ENCODE measurements at regions not wholly inside any gene's neighbourhood (a gene's known extent, or its start where the extent isn't known, plus 50 kb on each side); places are given as distances from the start of the nearest gene placed in this dataset.

GRCh38 chr13:105961438-105961837 lies 574.0 kb downstream of the EFNB2 start:
- Histone ChIP-seq H3K27me3 (ENCODE audit: control insufficient read depth, insufficient read depth, low read length) (no peaks in the 10 kb centered on the region), H3K4me1 (ENCODE audit: control insufficient read depth, low read depth, low read length) (no peaks in the 10 kb centered on the region), H3K4me3 (ENCODE audit: low read length) (no peak overlapping the region), H3K36me3 (ENCODE audit: control insufficient read depth, low read depth, low read length) (no peaks in the 10 kb centered on the region), H3K9ac (ENCODE audit: low read length) (no peak overlapping the region), H3K9me3 (ENCODE audit: control insufficient read depth, low read depth, low read length) (no peaks in the 10 kb centered on the region), H3K27ac (ENCODE audit: low read length) (no peak overlapping the region)

GRCh38 chr13:105960326-105960725 lies 575.1 kb downstream of the EFNB2 start:
- no peaks in the 10 kb centered on the region for H3K36me3 ChIP-seq (ENCODE audit: control insufficient read depth, low read depth, low read length)
- H3K27me3 ChIP-seq (ENCODE audit: control insufficient read depth, insufficient read depth, low read length): no peaks in the 10 kb centered on the region
- no peaks in the 10 kb centered on the region for H3K9me3 ChIP-seq (ENCODE audit: control insufficient read depth, low read depth, low read length)

GRCh38 chr13:105959876-105960275 lies 575.6 kb downstream of the EFNB2 start:
- no peaks in the 10 kb centered on the region for H3K4me1 ChIP-seq (ENCODE audit: control insufficient read depth, low read depth, low read length)
- no peaks in the 10 kb centered on the region for H3K27me3 ChIP-seq (ENCODE audit: control insufficient read depth, insufficient read depth, low read length)
- H3K36me3 ChIP-seq (ENCODE audit: control insufficient read depth, low read depth, low read length): no peaks in the 10 kb centered on the region
- H3K4me3 ChIP-seq (ENCODE audit: low read length): no peak overlapping the region
- no peak overlapping the region for H3K27ac ChIP-seq (ENCODE audit: low read length)
- no peaks in the 10 kb centered on the region for H3K9me3 ChIP-seq (ENCODE audit: control insufficient read depth, low read depth, low read length)
- no peak overlapping the region for H3K9ac ChIP-seq (ENCODE audit: low read length)

More at GRCh38 chr13:105960326-105960725, 575.1 kb downstream of the EFNB2 start:
- Histone ChIP-seq H3K27ac (ENCODE audit: low read length) (no peak overlapping the region), H3K4me3 (ENCODE audit: low read length) (no peak overlapping the region), H3K4me1 (ENCODE audit: control insufficient read depth, low read depth, low read length) (no peaks in the 10 kb centered on the region), H3K9ac (ENCODE audit: low read length) (no peak overlapping the region)

- Histone ChIP-seq H3K4me1 (ENCODE audit: control insufficient read depth, low read depth, low read length) (no peaks in the 10 kb centered on the region), H3K9me3 (ENCODE audit: control insufficient read depth, low read depth, low read length) (no peaks in the 10 kb centered on the region), H3K27ac (ENCODE audit: low read length) (no peak overlapping the region), H3K36me3 (ENCODE audit: control insufficient read depth, low read depth, low read length) (no peaks in the 10 kb centered on the region), H3K9ac (ENCODE audit: low read length) (no peak overlapping the region), H3K27me3 (ENCODE audit: control insufficient read depth, insufficient read depth, low read length) (no peaks in the 10 kb centered on the region), H3K4me3 (ENCODE audit: low read length) (no peak overlapping the region)
Measured at GRCh38 chr13:105957769-105958438, 577.6 kb downstream of the EFNB2 start.

- Histone ChIP-seq H3K4me1 (ENCODE audit: control insufficient read depth, low read depth, low read length) (no peaks in the 10 kb centered on the region), H3K9ac (ENCODE audit: low read length) (no peak overlapping the region)
Measured at GRCh38 chr13:105956921-105957320, 578.5 kb downstream of the EFNB2 start.

GRCh38 chr13:105952973-105953290 lies 582.5 kb downstream of the EFNB2 start:
- Histone ChIP-seq H3K4me1 (ENCODE audit: control insufficient read depth, low read depth, low read length) (peaks cover 4% of the 10 kb centered on the region), H3K36me3 (ENCODE audit: control insufficient read depth, low read depth, low read length) (no peaks in the 10 kb centered on the region), H3K9me3 (ENCODE audit: control insufficient read depth, low read depth, low read length) (no peaks in the 10 kb centered on the region), H3K27me3 (ENCODE audit: control insufficient read depth, insufficient read depth, low read length) (no peaks in the 10 kb centered on the region), H3K27ac (ENCODE audit: low read length) (no peak overlapping the region), H3K4me3 (ENCODE audit: low read length) (no peak overlapping the region), H3K9ac (ENCODE audit: low read length) (no peak overlapping the region)

More at GRCh38 chr13:105956921-105957320, 578.5 kb downstream of the EFNB2 start:
- H3K27me3 ChIP-seq (ENCODE audit: control insufficient read depth, insufficient read depth, low read length): no peaks in the 10 kb centered on the region
- no peaks in the 10 kb centered on the region for H3K36me3 ChIP-seq (ENCODE audit: control insufficient read depth, low read depth, low read length)
- no peaks in the 10 kb centered on the region for H3K9me3 ChIP-seq (ENCODE audit: control insufficient read depth, low read depth, low read length)
- no peak overlapping the region for H3K27ac ChIP-seq (ENCODE audit: low read length)
- H3K4me3 ChIP-seq (ENCODE audit: low read length): no peak overlapping the region

GRCh38 chr13:105952233-105952972 lies 583.1 kb downstream of the EFNB2 start:
- H3K9ac ChIP-seq (ENCODE audit: low read length): no peak overlapping the region
- no peak overlapping the region for H3K4me3 ChIP-seq (ENCODE audit: low read length)
- H3K4me1 ChIP-seq (ENCODE audit: control insufficient read depth, low read depth, low read length): peaks cover 4% of the 10 kb centered on the region
- no peaks in the 10 kb centered on the region for H3K27me3 ChIP-seq (ENCODE audit: control insufficient read depth, insufficient read depth, low read length)
- no peaks in the 10 kb centered on the region for H3K9me3 ChIP-seq (ENCODE audit: control insufficient read depth, low read depth, low read length)
- H3K36me3 ChIP-seq (ENCODE audit: control insufficient read depth, low read depth, low read length): no peaks in the 10 kb centered on the region
- H3K27ac ChIP-seq (ENCODE audit: low read length): no peak overlapping the region

- H3K27me3 ChIP-seq (ENCODE audit: control insufficient read depth, insufficient read depth, low read length): no peaks in the 10 kb centered on the region
- no peak overlapping the region for H3K27ac ChIP-seq (ENCODE audit: low read length)
- no peak overlapping the region for H3K4me3 ChIP-seq (ENCODE audit: low read length)
- H3K36me3 ChIP-seq (ENCODE audit: control insufficient read depth, low read depth, low read length): no peaks in the 10 kb centered on the region
- H3K4me1 ChIP-seq (ENCODE audit: control insufficient read depth, low read depth, low read length): peaks cover 4% of the 10 kb centered on the region
- H3K9ac ChIP-seq (ENCODE audit: low read length): no peak overlapping the region
- H3K9me3 ChIP-seq (ENCODE audit: control insufficient read depth, low read depth, low read length): no peaks in the 10 kb centered on the region
Measured at GRCh38 chr13:105948143-105948542, 587.3 kb downstream of the EFNB2 start.

GRCh38 chr13:105940882-105941281 lies 594.6 kb downstream of the EFNB2 start:
- H3K9me3 ChIP-seq (ENCODE audit: control insufficient read depth, low read depth, low read length): no peaks in the 10 kb centered on the region
- no peaks in the 10 kb centered on the region for H3K27me3 ChIP-seq (ENCODE audit: control insufficient read depth, insufficient read depth, low read length)
- no peaks in the 10 kb centered on the region for H3K36me3 ChIP-seq (ENCODE audit: control insufficient read depth, low read depth, low read length)
- no peak overlapping the region for H3K4me3 ChIP-seq (ENCODE audit: low read length)
- H3K4me1 ChIP-seq (ENCODE audit: control insufficient read depth, low read depth, low read length): no peaks in the 10 kb centered on the region
- H3K9ac ChIP-seq (ENCODE audit: low read length): no peak overlapping the region
- no peak overlapping the region for H3K27ac ChIP-seq (ENCODE audit: low read length)

- no peak overlapping the region for H3K4me3 ChIP-seq (ENCODE audit: low read length)
- H3K9ac ChIP-seq (ENCODE audit: low read length): no peak overlapping the region
- no peaks in the 10 kb centered on the region for H3K4me1 ChIP-seq (ENCODE audit: control insufficient read depth, low read depth, low read length)
- no peaks in the 10 kb centered on the region for H3K9me3 ChIP-seq (ENCODE audit: control insufficient read depth, low read depth, low read length)
- H3K27me3 ChIP-seq (ENCODE audit: control insufficient read depth, insufficient read depth, low read length): no peaks in the 10 kb centered on the region
- no peak overlapping the region for H3K27ac ChIP-seq (ENCODE audit: low read length)
- H3K36me3 ChIP-seq (ENCODE audit: control insufficient read depth, low read depth, low read length): no peaks in the 10 kb centered on the region
Measured at GRCh38 chr13:105937451-105937850, 598.0 kb downstream of the EFNB2 start.

- no peak overlapping the region for H3K9ac ChIP-seq (ENCODE audit: low read length)
- no peak overlapping the region for H3K4me3 ChIP-seq (ENCODE audit: low read length)
- H3K27ac ChIP-seq (ENCODE audit: low read length): no peak overlapping the region
- no peaks in the 10 kb centered on the region for H3K27me3 ChIP-seq (ENCODE audit: control insufficient read depth, insufficient read depth, low read length)
- H3K4me1 ChIP-seq (ENCODE audit: control insufficient read depth, low read depth, low read length): no peaks in the 10 kb centered on the region
- H3K36me3 ChIP-seq (ENCODE audit: control insufficient read depth, low read depth, low read length): no peaks in the 10 kb centered on the region
- H3K9me3 ChIP-seq (ENCODE audit: control insufficient read depth, low read depth, low read length): no peaks in the 10 kb centered on the region
Measured at GRCh38 chr13:105936816-105937215, 598.6 kb downstream of the EFNB2 start.

GRCh38 chr13:105929505-105929904 lies 606.0 kb downstream of the EFNB2 start:
- Histone ChIP-seq H3K9ac (ENCODE audit: low read length) (no peak overlapping the region), H3K9me3 (ENCODE audit: control insufficient read depth, low read depth, low read length) (no peaks in the 10 kb centered on the region), H3K36me3 (ENCODE audit: control insufficient read depth, low read depth, low read length) (no peaks in the 10 kb centered on the region)

More at GRCh38 chr13:105929505-105929904, 606.0 kb downstream of the EFNB2 start:
- H3K27me3 ChIP-seq (ENCODE audit: control insufficient read depth, insufficient read depth, low read length): no peaks in the 10 kb centered on the region
- no peak overlapping the region for H3K4me3 ChIP-seq (ENCODE audit: low read length)
- no peaks in the 10 kb centered on the region for H3K4me1 ChIP-seq (ENCODE audit: control insufficient read depth, low read depth, low read length)
- no peak overlapping the region for H3K27ac ChIP-seq (ENCODE audit: low read length)
